HG03442 (cell line): ENCODE measurements at regions not wholly inside any gene's neighbourhood (a gene's known extent, or its start where the extent isn't known, plus 50 kb on each side); places are given as distances from the start of the nearest gene placed in this dataset.

Experiments used
- ATAC-seq: cut with Tn5 transposase; IDR thresholded peaks from one replicate; pipeline ENCODE4 v1.9.1; 2021; ENCODE audit warnings: mild to moderate bottlenecking, moderate library complexity; ENCODE audit not compliant: unreplicated experiment

DNA sequence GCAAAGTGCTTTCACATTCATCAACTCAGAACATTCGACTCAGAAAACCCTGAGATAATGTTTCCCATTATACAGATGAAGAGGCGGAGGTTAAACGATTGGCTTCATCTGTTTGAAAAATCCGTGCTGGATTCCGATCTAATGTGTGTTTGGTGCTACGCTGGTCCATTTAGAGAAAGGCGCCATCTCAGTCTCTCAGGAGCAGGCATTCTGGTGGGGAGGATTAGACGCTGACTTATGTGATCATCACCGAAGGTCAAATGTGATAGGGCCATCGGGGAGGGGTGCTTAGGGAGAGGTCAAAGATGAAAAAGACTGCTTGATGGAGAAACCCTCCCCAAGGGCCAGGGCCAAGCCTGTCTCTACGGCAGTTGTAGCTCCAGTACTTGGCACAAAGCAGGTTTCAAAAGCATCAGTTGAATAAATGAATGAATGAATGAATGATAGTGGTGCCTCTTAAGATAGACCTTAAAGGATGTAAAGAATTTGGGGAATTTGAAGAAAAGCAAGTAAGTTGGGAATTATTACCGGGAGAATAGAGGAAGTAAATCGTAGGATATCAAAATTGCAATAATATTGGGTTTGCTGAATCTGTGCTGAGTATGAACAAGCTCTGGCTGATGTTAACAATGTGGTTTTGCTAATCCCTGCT, 160.6 kb upstream of the SHB start:
- ATAC-seq, result no peak

DNA sequence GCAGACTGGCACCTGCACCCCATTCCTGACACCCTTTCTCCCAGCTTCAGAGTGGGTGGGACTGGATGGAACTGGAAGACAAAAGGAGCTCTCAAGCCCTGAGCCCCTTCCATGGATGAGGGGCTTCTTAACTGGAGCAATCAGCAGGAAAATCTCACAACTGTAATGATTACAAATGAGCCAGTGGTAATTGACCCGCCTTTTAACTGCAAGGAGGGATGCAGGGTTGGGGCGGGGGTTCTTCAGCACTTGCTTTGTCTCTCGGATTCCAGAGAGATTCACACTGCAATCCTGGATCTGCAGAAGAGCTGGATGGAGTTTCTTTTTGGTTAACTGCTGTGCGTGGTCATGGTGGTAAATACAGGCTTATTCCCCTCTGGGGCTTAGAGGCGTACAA, 160.1 kb upstream of the SHB start:
- no peak for ATAC-seq

DNA sequence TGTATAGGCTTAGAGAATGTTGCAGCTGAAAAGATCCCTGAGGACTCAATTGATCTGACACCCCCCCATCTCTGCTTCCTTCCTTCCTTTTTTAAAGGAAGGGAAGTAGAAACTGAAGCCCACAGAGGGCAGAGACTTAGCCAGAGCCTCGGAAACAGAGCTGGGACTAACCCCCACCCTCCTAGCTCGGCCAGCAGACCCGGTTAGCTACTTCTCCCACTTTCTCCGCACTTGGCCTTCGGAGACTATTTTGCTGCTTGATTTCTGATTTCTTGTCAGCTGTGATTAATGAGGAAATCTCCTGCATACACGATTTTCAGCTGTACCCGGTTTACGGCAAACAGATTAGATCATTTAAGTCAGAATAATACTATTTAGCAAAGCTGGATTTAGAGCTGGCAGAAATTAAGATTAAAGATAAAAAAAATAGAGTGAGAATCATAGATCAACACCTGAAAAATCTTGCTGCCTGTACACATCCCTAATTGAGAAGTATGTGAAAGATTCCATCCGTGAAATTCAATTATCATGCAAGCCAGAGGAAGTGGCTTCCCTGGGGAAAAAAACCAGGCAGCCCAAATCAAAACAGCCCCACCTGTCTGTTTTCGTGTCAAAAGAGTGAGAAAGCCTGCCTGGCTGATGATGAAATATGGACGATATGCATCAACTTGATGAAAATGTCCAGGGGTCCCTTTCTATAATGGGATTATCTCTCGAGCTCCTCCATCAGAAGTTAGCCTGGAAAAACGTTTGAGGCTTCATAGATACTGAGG, 159.5 kb upstream of the SHB start:
- ATAC-seq, result no peak

DNA sequence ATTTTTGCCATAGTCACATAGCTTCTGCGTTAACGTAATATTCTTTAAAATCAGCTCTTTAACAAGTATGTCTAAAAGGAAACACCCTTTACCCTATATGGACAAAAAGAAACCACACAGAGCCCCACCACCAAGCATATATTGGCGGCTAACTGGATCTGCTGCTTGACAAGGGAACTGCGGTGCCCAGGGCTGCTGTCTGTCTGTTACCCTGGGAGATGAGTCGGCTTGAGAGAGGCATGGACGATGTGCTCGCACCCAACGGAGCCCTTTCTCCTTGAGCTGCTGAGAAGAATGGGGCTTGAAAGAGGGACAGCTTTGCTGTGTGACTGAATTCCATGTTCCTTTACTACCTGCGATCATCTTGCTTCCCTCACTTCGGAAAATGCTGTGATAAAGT, 158.6 kb upstream of the SHB start:
- ATAC-seq, result no peak

DNA sequence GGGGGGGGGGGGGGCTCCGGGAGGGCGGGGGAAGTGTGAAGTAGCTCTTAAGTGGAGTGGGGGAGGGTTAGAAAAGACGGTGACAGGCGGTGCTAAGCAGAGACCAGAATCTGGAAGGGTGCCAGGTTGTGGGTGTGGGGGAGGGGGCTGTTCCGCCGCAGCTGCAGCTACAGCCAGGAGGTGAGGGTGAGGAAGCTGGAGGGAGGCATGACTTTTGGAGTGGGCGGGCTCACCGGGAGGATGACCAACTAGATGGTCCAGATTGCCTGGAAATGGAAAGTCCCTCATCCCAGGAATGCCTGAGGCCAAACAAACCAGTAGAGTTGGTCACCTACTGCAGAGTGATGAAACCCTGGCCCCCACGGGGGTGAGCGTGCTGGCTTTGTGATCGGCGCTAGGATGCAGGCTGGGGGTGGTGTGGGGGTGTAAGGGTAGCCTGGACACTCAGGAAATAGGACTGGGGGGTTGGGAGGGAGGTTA, 158.1 kb upstream of the SHB start:
- ATAC-seq, result peak; percentile 57

DNA sequence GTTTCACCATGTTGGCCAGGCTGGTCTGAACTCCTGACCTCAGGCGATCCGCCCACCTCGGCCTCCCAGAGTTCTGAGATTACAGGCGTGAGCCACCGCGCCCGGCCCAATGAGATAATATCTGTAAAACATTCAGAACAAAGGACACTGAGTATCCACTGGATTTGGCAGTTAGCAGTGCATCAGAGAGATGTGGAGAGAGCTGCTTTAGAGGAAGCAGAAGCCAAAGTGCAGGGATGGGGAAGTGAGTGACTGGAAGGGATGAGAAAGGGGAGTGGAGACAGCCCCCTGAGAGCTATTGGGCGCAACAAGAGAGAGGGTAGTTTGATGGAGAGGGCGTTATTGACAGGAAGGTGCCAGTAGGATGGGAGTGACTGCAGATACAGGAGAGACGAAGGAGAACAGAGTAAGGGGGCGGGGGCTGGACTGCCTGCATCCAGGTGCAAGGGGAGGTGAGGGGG, 157.5 kb upstream of the SHB start:
- no peak for ATAC-seq

DNA sequence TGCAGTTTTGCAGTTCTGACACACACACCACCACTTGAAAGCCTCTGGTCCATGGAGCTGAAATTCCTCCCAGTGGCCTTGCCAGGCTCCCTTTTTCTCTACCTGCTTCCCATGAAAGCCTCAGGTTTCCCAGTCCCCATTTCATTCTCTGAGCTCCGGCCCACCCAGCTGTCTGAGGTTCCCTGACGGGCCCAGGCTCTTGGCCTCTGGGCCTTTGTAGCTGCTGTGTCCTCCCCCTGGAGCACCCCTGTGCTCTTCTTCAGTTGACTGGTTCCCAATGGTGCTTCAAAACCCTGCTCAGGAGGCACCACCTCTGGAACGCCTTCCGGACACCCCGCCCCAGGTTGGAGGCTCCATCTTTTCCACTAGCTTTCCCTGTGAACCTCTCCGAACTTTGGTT, 155.9 kb upstream of the SHB start:
- ATAC-seq, result no peak

DNA sequence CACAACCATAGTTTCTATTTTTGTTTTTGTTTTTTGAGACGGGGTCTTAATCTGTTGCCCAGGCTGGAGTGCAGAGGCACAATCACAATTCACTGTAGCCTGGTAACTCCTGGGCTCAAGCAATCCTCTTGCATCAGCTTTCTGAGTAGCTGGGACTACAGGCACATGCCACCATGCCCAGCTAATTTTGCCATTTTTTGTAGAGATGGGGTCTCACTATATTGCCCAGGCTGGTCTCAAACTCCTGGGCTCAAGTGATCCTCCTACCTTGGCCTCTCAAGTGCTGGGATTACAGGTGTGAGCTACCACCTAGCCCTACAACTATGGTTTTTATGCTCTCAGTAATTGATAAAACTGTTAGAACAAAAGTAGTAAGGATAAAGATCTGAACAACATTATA, 147.5 kb upstream of the SHB start:
- ATAC-seq, result no peak

DNA sequence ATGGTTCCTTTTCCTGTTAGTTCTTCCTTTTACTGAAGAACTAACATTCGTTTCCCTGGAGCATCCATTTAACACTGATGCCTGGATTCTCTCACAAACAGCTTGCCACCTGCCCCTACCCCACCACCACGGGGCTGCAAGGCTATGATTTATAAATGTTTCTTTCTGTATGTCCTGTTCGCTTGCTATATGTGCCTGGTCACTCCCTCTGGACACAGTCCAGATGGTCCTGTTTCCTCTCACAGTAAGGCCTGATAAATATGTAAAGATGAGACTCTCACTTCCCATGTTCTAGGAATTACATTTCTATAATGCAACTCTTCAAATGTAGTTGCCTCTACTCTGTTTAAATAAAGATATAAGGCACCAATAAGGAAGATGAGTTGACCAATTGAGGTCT, 146.4 kb upstream of the SHB start:
- ATAC-seq, result no peak

DNA sequence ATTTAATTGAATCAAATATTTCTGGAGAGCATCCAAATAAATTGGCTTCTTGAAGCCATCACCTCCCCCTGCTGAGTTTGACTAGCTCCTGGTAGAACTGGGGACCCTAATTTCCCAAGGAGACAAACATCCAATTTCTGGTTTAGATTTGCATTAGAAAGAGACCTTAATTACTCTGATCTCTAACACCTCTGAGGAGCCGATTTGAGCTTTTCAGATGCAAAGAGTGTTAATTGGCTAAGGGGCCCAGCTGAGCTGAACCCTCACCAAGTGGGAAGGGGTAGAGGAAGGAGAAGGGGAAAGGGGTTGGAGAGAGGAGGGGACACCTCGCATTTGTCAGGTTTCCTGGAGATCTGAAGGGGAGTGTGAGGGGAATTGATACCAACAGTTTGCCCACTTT, 145.4 kb upstream of the SHB start:
- ATAC-seq, result no peak

DNA sequence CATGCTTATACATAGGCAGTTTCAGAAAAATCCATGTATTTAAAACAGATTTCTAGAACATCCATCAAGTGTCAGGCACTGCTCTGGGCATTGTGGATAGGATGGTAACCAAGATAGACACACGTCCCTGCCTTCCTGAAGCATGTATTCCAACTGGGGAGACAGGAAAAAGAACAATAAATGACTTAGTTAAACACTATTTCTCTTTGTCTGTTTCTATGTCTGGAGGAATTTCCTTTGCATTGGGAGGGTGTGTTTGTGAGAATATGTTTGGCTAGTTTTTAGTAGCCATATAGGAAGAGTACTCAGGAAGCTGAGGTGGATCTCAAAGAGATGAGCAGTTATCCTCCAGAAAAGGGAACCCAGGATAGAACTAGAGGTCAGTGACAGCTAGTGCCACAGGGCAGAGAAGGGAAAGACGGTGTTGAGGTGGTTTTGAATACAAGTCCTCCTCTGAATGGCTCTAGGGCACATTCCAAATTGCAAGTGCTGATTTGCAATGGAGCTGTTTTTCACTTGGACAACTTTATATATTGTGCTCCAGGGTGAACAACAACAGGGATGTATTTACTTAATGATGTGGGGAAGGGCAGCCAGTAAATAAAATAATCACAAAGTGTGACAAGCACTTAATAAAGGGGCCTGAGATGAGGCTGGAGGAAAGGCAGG, 144.7 kb upstream of the SHB start:
- no peak for ATAC-seq

DNA sequence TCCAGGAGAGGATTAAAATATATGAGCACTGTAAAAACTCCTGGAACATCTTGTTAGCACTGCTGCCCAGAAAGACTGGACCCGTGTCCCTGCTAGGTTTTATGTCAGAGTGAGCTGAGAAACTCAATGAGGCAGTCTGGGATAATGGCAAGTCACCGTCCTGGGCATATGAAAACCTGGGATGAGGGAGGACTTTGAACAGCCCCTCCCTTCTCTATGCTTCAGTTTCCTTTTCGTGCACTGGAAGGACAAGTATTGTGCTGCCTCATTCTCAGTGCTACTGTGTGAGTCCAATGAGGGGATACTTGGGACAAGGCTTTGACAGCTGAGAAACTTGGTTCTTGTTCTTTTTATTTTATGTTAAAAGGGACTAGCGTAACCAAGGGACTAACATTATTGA, 143.0 kb upstream of the SHB start:
- no peak for ATAC-seq

DNA sequence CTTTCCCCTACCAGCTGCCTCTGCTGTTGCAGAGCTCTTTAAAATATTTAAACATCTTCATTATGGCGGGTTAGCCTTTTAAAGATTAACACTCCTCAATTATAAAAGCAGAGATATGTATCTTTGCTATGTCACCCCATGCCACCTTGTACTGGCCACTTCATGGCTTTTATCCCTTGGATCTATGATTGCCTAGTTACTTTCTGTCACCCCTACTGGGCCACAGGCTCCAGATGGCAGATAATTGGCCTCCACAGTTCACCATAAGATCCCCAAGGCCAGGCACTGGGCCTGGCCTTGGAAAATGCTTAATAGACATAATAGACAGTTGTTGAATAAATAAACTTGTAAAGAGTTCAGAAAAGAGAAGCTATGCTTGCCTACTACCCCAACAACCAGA, 142.0 kb upstream of the SHB start:
- no peak for ATAC-seq

DNA sequence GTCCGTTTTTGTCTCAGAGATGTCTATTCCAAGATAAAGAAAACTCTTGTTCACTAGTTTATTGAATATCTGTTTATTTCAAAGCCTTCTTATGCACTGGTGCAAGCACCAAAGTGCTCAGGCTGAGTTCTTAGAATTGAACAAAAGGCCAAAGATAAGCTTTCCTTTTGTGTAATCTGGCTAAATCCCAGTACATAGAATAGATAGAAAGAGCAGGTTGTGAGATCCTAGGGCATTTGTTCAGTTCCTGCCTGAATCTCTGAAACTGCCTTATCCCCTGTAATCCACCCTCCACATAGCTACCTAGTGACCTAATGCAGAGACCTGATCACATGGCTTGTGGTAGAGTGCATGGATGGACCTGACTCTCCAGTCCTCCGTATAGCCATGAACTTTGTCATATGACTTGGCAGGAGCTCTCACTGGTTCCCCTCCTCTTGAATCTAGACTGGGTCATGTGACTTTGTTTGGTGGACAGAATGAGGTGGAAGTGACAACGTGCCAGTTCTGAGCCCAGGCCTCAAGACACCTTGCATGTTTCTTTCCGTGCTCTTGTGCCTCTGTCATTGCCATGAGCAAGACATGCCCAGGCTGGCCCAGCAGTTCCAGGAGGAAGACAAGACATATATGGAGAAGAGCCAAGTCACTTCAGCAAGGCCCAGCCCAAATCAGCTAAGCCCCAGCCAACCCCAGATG, 139.3 kb upstream of the SHB start:
- ATAC-seq, result no peak

DNA sequence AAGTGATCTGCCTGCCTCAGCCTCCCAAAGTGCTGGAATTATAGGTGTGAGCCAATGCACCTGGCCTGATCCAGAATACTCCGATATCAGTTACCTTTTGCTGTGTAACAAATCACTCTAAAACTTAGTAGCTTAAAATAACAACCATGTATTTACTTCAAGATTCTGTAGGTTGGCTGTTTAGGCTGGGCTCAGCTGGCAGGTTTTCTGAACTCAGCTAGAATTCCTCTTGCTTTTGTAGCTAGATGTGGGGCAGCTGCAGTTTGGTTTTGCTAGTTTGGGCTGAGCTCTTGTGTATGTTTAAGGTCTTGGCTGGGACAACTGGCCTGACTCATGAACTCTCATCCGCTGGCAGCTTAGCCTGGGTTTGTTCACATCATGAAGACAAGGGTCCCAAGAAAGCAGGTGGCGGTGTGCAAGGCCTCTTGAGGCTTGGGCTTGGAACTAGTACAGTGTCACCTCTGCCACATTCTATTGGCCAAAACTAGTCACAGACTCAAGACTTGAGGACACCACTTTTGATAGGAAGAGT, 138.3 kb upstream of the SHB start:
- no peak for ATAC-seq

DNA sequence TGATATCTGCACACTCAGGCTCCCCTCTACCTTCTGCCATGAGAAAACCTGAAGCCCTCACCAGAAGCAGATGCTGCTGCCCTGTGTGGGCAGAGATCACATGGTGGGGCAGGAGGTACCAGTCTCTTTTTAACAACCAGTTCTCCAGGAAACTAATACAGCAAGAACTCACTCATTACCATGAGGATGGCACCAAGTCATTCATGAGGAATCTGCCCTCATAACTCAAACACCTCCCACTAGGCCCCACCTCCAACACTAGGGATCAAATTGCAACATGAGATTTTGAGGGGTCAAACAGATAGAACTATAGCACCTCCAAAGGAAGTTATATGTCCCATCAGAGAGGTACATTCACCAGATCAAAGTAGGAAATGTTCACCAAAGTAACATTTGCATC, 136.3 kb upstream of the SHB start:
- ATAC-seq, result no peak

DNA sequence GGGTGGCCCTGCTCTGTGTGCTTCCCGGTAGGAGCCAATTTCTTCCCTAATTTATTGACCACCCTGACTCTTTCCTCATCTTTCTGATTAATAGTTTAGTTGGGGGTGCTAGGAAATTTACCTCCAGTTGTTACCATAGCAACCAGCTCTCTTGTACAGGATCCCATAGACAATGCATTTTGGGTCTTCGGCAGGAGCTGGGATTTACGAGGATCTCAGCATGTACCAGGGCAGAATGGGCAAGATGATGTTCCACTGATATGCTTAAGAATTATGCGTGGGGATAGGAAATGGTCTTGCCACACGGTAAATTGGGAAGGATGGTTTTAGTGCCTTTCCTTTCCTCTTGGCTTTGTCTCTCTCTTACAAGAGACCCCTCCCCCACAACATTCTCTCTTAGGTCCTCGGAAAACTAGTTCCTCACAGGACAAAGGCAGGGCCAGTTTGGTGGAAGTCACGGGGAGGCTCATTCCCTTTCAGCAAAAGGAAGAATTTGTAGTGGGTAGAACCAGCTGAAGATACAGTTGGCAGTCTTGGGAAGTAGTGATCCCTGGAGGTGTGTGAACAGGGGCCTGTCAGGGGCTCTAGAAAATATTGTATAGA, 133.4 kb upstream of the SHB start:
- ATAC-seq, result no peak

DNA sequence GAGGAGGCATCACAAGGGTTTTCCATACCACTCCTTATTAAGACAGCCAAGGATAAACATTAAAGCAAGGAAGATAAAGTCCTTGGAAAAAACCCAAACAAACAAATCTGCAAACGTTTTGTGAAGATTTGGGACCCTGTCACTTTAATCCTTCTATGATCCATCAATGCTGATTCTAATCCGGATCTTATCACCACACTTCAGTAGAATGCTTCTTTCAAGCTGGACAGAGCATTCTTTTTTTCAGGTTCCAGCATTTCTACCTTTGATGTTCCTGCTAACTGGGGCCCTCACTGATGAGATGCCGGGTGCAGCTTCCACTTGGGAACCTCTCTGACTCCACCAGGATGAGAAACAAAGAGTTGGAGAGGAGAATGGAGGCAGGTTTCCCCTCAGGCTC, 132.8 kb upstream of the SHB start:
- ATAC-seq, result no peak

DNA sequence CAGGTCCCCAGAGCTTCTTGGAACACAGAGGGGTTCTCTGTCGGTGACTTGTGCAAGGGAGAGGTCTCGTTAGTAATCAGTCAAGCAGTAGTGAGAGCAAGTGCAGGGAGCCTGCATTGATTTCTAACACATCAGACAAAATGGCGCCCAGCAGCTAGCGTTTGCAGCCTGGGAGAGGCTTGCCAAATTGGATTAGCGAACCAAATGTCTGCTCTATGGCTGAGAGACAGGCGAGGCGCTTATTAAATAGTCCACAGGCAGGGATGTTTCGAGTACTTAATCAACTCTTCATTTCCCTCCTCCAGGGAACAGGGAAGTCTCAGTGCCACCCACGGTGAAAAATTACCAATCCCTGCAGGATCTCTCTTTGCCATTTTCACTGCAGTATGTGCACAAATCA, 131.4 kb upstream of the SHB start:
- ATAC-seq, result no peak

DNA sequence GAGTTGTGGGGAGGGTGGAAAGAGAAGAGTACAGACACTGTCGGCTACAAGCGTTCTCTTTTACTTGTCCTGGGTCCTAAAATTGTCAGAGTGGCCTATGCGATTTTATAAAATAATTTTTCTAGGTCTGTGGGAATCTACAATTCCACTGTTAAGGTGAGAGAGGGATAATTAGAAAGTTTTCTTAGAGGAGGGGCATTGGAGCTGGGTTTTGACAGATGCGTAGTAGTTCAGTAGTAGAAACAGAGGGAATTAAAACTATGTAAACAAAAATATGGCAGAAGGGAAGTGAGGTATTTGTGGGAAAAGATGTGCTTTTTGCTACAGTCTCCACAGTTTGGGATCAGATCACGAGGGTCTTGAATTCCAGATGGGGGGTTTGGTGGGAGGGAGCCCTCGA, 129.1 kb upstream of the SHB start:
- ATAC-seq, result no peak

DNA sequence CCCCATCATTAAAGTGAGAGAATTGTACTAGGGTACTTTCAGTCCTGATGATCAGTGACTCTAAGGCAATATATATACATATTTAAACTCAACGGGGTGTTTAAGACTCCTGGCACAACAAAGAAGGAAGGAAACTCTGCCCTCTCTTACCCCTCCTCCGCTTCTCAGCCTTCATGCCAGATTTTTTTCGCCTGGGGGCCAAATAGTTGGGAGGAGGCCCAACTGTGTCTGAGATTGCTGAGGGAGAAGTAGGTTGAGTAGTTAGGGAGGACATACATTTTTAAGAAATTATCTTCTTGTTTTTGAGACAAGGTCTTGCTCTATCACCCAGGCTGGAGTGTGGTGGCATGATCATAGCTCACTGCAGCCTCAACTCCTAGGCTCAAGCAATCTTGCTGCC, 127.7 kb upstream of the SHB start:
- ATAC-seq, result no peak
